ENCODE measurements at regions not wholly inside any gene's neighbourhood (a gene's known extent, or its start where the extent isn't known, plus 50 kb on each side); places are given as distances from the start of the nearest gene placed in this dataset.
"Not testable (repeated sequence)": the region's sequence is repeated elsewhere in the genome, so short reads cannot be mapped to it uniquely, and the experiment has no call there.

GRCh38 chr3:144818973-144819372 lies 847.4 kb downstream of the DIPK2A start:
- DNase-seq (no peak), ATAC-seq (ENCODE audit: poor library complexity) (no peak)
- no peak for TF ChIP-seq CTCF (IDR thresholded peaks at IDR 0.05)
- no peaks in the 10 kb centered on the region for H3K9me3 ChIP-seq (ENCODE audit: control insufficient read depth in 1 of 2, insufficient read depth in 1 of 2, low read length in 2 of 2)
- Mint-ChIP-seq H3K9me3 (no peaks in the 10 kb centered on the region), H3K4me1 (ENCODE audit: low read depth) (no peaks in the 10 kb centered on the region), H3K36me3 (ENCODE audit: low read depth) (no peaks in the 10 kb centered on the region), H3K4me3 (no peak overlapping the region), H3K27me3 (no peaks in the 10 kb centered on the region), H3K27ac (no peak overlapping the region)
- no peaks in the 10 kb centered on the region for H3K27me3 ChIP-seq (ENCODE audit: control insufficient read depth in 1 of 2, insufficient read depth in 2 of 2, low read length in 2 of 2)
- ChIA-PET CTCF (no interaction called here), POLR2A (no interaction called here)
- no peaks in the 10 kb centered on the region for H3K4me1 ChIP-seq (ENCODE audit: insufficient read depth, low read length)
- H3K4me3 ChIP-seq (ENCODE audit: low read length) = no peak overlapping the region
- intact Hi-C loops (cut with DNase I, micrococcal nuclease) = no loop called here
- no peak overlapping the region for H3K27ac ChIP-seq (ENCODE audit: low read depth in 1 of 2, low read length in 2 of 2)
- H3K36me3 ChIP-seq (ENCODE audit: insufficient read depth, low read length) = no peaks in the 10 kb centered on the region

- CTCF ChIA-PET; H3K4me3 ChIP-seq (ENCODE audit: low read length); H3K27ac Mint-ChIP-seq; H3K27me3 ChIP-seq (ENCODE audit: control insufficient read depth in 1 of 2, insufficient read depth in 2 of 2, low read length in 2 of 2); ATAC-seq (ENCODE audit: poor library complexity); H3K27ac ChIP-seq (ENCODE audit: low read depth in 1 of 2, low read length in 2 of 2); H3K36me3 Mint-ChIP-seq (ENCODE audit: low read depth); H3K36me3 ChIP-seq (ENCODE audit: insufficient read depth, low read length); H3K4me3 Mint-ChIP-seq; intact Hi-C loops (cut with DNase I, micrococcal nuclease); H3K4me1 ChIP-seq (ENCODE audit: insufficient read depth, low read length); H3K9me3 ChIP-seq (ENCODE audit: control insufficient read depth in 1 of 2, insufficient read depth in 1 of 2, low read length in 2 of 2); DNase-seq; POLR2A ChIA-PET; H3K9me3 Mint-ChIP-seq; H3K27me3 Mint-ChIP-seq; H3K4me1 Mint-ChIP-seq (ENCODE audit: low read depth): not testable (repeated sequence)
Observed at GRCh38 chr3:144820232-144820631, 848.6 kb downstream of the DIPK2A start.

- Histone ChIP-seq H3K9me3 (ENCODE audit: control insufficient read depth in 1 of 2, insufficient read depth in 1 of 2, low read length in 2 of 2) (no peaks in the 10 kb centered on the region), H3K27me3 (ENCODE audit: control insufficient read depth in 1 of 2, insufficient read depth in 2 of 2, low read length in 2 of 2) (no peaks in the 10 kb centered on the region), H3K4me3 (ENCODE audit: low read length) (no peak overlapping the region), H3K27ac (ENCODE audit: low read depth in 1 of 2, low read length in 2 of 2) (no peak overlapping the region), H3K36me3 (ENCODE audit: insufficient read depth, low read length) (no peaks in the 10 kb centered on the region), H3K4me1 (ENCODE audit: insufficient read depth, low read length) (no peaks in the 10 kb centered on the region)
- H3K4me3 Mint-ChIP-seq = no peak overlapping the region
- no peaks in the 10 kb centered on the region for H3K27me3 Mint-ChIP-seq
- intact Hi-C loops (cut with DNase I, micrococcal nuclease) = no loop called here
- TF ChIP-seq CTCF (IDR thresholded peaks at IDR 0.05) = no peak
- ChIA-PET CTCF (no interaction called here), POLR2A (no interaction called here)
- ATAC-seq (ENCODE audit: poor library complexity) (no peak), DNase-seq (no peak)
- no peak overlapping the region for H3K27ac Mint-ChIP-seq
- no peaks in the 10 kb centered on the region for H3K4me1 Mint-ChIP-seq (ENCODE audit: low read depth)
- no peaks in the 10 kb centered on the region for H3K36me3 Mint-ChIP-seq (ENCODE audit: low read depth)
- H3K9me3 Mint-ChIP-seq = no peaks in the 10 kb centered on the region
Observed at GRCh38 chr3:144820726-144821125, 849.1 kb downstream of the DIPK2A start.

GRCh38 chr3:144821583-144821982 lies 850.0 kb downstream of the DIPK2A start:
- POLR2A ChIA-PET = no interaction called here

More at GRCh38 chr3:144821583-144821982, 850.0 kb downstream of the DIPK2A start:
- H3K27me3 ChIP-seq (ENCODE audit: control insufficient read depth in 1 of 2, insufficient read depth in 2 of 2, low read length in 2 of 2) = no peaks in the 10 kb centered on the region
- no peak for ATAC-seq (ENCODE audit: poor library complexity)
- no peaks in the 10 kb centered on the region for H3K4me1 Mint-ChIP-seq (ENCODE audit: low read depth)
- H3K4me1 ChIP-seq (ENCODE audit: insufficient read depth, low read length) = no peaks in the 10 kb centered on the region
- no peaks in the 10 kb centered on the region for H3K36me3 ChIP-seq (ENCODE audit: insufficient read depth, low read length)
- TF ChIP-seq CTCF (IDR thresholded peaks at IDR 0.05) = no peak
- no peak overlapping the region for H3K27ac Mint-ChIP-seq
- H3K4me3 ChIP-seq (ENCODE audit: low read length) = no peak overlapping the region
- no peak overlapping the region for H3K27ac ChIP-seq (ENCODE audit: low read depth in 1 of 2, low read length in 2 of 2)
- CTCF ChIA-PET = no interaction called here
- H3K9me3 Mint-ChIP-seq = no peaks in the 10 kb centered on the region
- H3K36me3 Mint-ChIP-seq (ENCODE audit: low read depth) = no peaks in the 10 kb centered on the region
- no peaks in the 10 kb centered on the region for H3K27me3 Mint-ChIP-seq
- intact Hi-C loops (cut with DNase I, micrococcal nuclease) = no loop called here
- no peak for DNase-seq
- no peaks in the 10 kb centered on the region for H3K9me3 ChIP-seq (ENCODE audit: control insufficient read depth in 1 of 2, insufficient read depth in 1 of 2, low read length in 2 of 2)
- no peak overlapping the region for H3K4me3 Mint-ChIP-seq
